Karpas-422 (cell line): ENCODE measurements at regions not wholly inside any gene's neighbourhood (a gene's known extent, or its start where the extent isn't known, plus 50 kb on each side); places are given as distances from the start of the nearest gene placed in this dataset.

ENCODE experiments used
- DNase-seq: peaks from one replicate; pipeline ENCODE4 v3.0.0-alpha.2; 2015
- H2AFZ ChIP-seq: fragments of 200-600 bp; sonication (generic); 2 replicates; pipeline ENCODE4 v1.6.1; 2014; ENCODE audit warnings: antibody characterized with exemption, low read length, mixed read lengths
- H3K27ac ChIP-seq: fragments of 200-600 bp; sonication (generic); 2 replicates; pipeline ENCODE4 v1.5.1; 2014; ENCODE audit warnings: mild to moderate bottlenecking, low read length, moderate library complexity
- H3K27me3 ChIP-seq: fragments of 200-600 bp; sonication (generic); 2 replicates; pipeline ENCODE4 v1.6.1; 2014; ENCODE audit warnings: low read length, mixed read lengths
- H3K36me3 ChIP-seq: fragments of 200-600 bp; sonication (generic); 2 replicates; pipeline ENCODE4 v1.6.1; 2014; ENCODE audit warnings: low read length, mixed read lengths; ENCODE audit not compliant: insufficient read depth
- H3K4me1 ChIP-seq: fragments of 200-600 bp; sonication (generic); 2 replicates; pipeline ENCODE4 v1.6.1; 2014; ENCODE audit warnings: mild to moderate bottlenecking, low read length, mixed read lengths
- H3K4me2 ChIP-seq: fragments of 200-600 bp; sonication (generic); 2 replicates; pipeline ENCODE4 v1.6.1; 2014; ENCODE audit warnings: low read length, low read depth, mild to moderate bottlenecking; ENCODE audit not compliant: poor library complexity, severe bottlenecking
- H3K4me3 ChIP-seq: fragments of 200-600 bp; sonication (generic); 2 replicates; pipeline ENCODE4 v1.5.1; 2014; ENCODE audit warnings: mild to moderate bottlenecking, antibody characterized with exemption, low read length, mixed read lengths
- H3K79me2 ChIP-seq: fragments of 200-600 bp; sonication (generic); 2 replicates; pipeline ENCODE4 v1.6.1; 2014; ENCODE audit warnings: mild to moderate bottlenecking, low read length, mixed read lengths
- H3K9ac ChIP-seq: fragments of 200-600 bp; sonication (generic); 2 replicates; pipeline ENCODE4 v1.6.0; 2014; ENCODE audit warnings: low read length
- H3K9me2 ChIP-seq: fragments of 200-600 bp; sonication (generic), shearing (Covaris generic); replicated peaks from 2 replicates; pipeline ENCODE4 v1.6.0; 2014; ENCODE audit warnings: mild to moderate bottlenecking, low read length, moderate library complexity; ENCODE audit not compliant: insufficient read depth
- H3K9me3 ChIP-seq: fragments of 300-700, 200-600 bp; sonication (generic); 2 replicates; pipeline ENCODE4 v1.6.1; 2014; ENCODE audit warnings: low read length, mixed read lengths
- H4K20me1 ChIP-seq: fragments of 200-600 bp; sonication (generic); 2 replicates; pipeline ENCODE4 v1.6.1; 2014; ENCODE audit warnings: mild to moderate bottlenecking, antibody characterized with exemption, low read length, low read depth; ENCODE audit not compliant: insufficient read depth

DNA sequence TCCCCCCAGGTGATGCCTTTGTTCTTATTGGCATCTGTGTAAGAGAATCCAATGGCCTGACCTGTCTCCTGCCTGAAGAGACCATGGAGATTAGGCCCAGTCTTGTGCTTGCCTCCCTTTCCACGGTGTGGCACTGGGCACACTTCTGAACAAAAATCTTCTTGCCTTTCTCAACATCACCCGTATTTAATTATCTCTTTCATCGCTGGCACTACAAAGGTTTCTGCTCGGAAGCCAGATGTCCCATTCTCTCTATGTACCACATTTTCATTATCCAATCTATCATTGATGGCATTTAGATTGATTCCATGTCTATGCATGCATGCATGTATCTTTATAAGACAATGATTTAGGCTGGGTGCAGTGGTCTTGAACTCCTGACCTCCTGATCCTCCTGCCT, 74.3 kb downstream of the SLC25A15 start:
- no peaks in the 10 kb centered on the region for H3K4me1 ChIP-seq
- H3K9me2 ChIP-seq, result no peaks in the 10 kb centered on the region
- no peak overlapping the region for H3K27ac ChIP-seq
- no peak overlapping the region for H2AFZ ChIP-seq
- H3K27me3 ChIP-seq, result no peaks in the 10 kb centered on the region
- H3K9ac ChIP-seq, result no peak overlapping the region
- no peaks in the 10 kb centered on the region for H3K79me2 ChIP-seq
- H4K20me1 ChIP-seq, result no peaks in the 10 kb centered on the region
- no peak overlapping the region for H3K4me3 ChIP-seq
- no peaks in the 10 kb centered on the region for H3K36me3 ChIP-seq
- DNase-seq, result no peak
- no peaks in the 10 kb centered on the region for H3K9me3 ChIP-seq
- H3K4me2 ChIP-seq, result no peak overlapping the region

DNA sequence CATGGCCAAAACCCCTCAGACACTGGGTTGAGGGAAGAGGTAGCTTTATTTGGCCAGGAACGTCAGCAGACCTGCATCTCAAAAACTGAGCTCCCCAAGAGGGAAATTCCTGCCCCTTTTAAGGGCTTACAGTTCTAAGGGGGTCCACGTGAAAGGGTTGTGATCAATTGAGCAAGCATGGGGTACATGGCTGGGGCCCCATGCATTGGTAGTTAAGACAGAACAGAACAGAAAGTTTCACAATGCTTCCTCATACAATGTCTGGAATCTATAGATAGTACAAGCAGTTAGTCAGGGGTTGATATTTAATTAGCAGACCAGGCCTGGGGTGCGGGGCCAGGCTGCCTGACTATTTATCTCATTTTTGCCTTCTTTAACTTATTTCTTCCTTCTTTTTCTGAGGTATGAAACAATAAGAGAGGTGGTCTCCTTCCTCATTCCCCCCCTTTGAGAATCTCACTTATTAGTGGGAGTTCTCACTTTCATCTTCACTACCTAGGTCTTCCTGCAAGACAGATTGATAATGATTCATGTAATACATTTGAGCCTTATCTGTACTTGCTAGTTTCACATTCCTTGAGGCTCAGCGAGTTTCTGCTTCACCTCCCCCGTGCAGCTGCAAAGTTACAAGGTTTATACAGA, 84.8 kb downstream of the SLC25A15 start:
- H3K4me1 ChIP-seq, result no peaks in the 10 kb centered on the region
- H3K4me3 ChIP-seq, result no peak overlapping the region
- no peak overlapping the region for H2AFZ ChIP-seq
- no peak overlapping the region for H3K27ac ChIP-seq
- H3K27me3 ChIP-seq, result no peaks in the 10 kb centered on the region
- H3K9me3 ChIP-seq, result peaks cover 34% of the 10 kb centered on the region
- H4K20me1 ChIP-seq, result no peaks in the 10 kb centered on the region
- H3K36me3 ChIP-seq, result peaks cover 20% of the 10 kb centered on the region
- no peaks in the 10 kb centered on the region for H3K9me2 ChIP-seq
- H3K9ac ChIP-seq, result no peak overlapping the region
- H3K4me2 ChIP-seq, result no peak overlapping the region
- H3K79me2 ChIP-seq, result no peaks in the 10 kb centered on the region
- peak; percentile 45 for DNase-seq

DNA sequence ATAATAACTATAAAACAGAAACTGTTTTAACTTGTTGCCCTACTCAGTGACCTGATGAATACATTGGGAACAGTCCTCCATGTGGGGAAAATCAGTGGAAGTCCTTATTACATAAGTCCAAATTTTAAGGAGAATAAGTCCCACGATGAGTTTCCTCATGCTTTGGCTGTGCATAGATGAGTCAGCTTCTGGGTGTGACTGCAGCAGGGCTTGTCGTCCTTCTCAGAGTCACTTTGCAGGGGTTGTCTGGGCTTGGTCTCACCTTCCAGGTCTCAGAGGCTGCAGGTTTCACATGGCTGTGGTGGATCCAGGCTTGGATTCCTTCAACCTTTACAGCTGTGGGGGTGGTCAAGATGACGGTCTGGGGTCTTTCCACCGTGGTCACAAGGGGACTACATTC, 85.6 kb downstream of the SLC25A15 start:
- Histone ChIP-seq H3K4me2 (no peak overlapping the region), H3K9ac (no peak overlapping the region), H3K27me3 (no peaks in the 10 kb centered on the region), H3K79me2 (no peaks in the 10 kb centered on the region), H3K4me3 (no peak overlapping the region), H3K36me3 (peaks cover 20% of the 10 kb centered on the region), H3K9me3 (peaks cover 34% of the 10 kb centered on the region), H4K20me1 (no peaks in the 10 kb centered on the region), H3K9me2 (no peaks in the 10 kb centered on the region), H3K27ac (no peak overlapping the region), H2AFZ (no peak overlapping the region), H3K4me1 (no peaks in the 10 kb centered on the region)
- no peak for DNase-seq

DNA sequence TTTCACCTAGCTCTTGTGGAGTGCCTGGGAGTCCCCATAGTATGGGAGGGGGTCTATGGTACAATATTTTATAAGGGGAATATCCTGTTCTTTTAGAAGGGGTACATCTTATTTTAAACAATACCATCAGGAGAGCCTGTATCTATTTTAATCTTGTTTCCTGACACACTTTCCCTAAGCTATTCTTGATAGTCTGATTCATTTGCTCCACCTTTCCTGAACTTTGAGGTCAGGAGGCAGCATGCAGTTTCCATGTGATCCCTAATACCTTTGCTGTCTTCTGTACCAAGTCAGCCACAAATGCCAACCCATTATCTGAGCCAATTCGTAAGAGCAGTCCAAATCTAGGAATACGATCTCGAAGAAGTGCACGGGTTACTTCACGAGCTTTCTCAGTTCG, 86.2 kb downstream of the SLC25A15 start:
- Histone ChIP-seq H3K27ac (no peak overlapping the region), H4K20me1 (no peaks in the 10 kb centered on the region), H3K36me3 (peaks cover 20% of the 10 kb centered on the region), H3K9me2 (no peaks in the 10 kb centered on the region), H2AFZ (no peak overlapping the region), H3K79me2 (no peaks in the 10 kb centered on the region), H3K27me3 (no peaks in the 10 kb centered on the region), H3K4me1 (no peaks in the 10 kb centered on the region), H3K4me3 (no peak overlapping the region), H3K4me2 (no peak overlapping the region), H3K9me3 (peaks cover 38% of the 10 kb centered on the region), H3K9ac (no peak overlapping the region)
- no peak for DNase-seq

DNA sequence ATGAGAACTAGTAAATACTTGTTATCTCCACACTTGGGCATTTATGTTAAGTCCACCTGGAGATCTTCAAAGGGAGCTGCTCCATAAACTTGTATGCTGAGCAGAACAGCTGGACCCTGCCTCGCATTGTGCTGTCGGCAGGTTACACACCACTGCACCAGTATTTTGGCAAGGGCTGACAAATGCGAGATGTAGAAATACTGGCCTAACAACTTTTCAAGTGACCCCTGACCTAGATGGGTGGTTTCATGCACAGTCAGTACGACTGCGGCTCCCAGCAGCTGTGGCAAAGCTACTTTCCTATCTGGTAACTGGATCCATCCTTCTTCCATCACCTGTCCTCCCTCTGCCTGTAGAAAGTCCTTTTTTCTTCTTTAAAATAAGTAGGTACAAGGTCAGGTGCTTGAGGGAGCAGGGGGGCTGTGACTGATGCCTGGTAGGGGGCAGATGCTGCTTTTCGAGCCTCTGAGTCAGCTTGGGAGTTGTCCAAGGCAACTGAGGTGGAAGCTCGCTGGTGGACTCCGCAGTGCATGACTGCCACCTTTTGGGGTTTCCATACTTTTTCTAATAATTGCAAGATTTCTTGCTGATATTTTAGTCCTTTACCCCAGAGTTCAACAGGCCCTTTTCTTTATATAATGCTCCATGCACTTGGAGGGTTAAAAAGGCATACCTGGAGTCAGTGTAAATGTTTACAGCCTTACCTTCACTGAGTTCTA, 86.8 kb downstream of the SLC25A15 start:
- H4K20me1 ChIP-seq, result no peaks in the 10 kb centered on the region
- H3K79me2 ChIP-seq, result no peaks in the 10 kb centered on the region
- peak; percentile 22 for DNase-seq
- H3K27me3 ChIP-seq, result no peaks in the 10 kb centered on the region
- H3K36me3 ChIP-seq, result peaks cover 20% of the 10 kb centered on the region
- H3K9me3 ChIP-seq, result peaks cover 37% of the 10 kb centered on the region
- no peak overlapping the region for H2AFZ ChIP-seq
- H3K9me2 ChIP-seq, result no peaks in the 10 kb centered on the region
- H3K9ac ChIP-seq, result no peak overlapping the region
- no peak overlapping the region for H3K27ac ChIP-seq
- H3K4me2 ChIP-seq, result no peak overlapping the region
- no peak overlapping the region for H3K4me3 ChIP-seq
- no peaks in the 10 kb centered on the region for H3K4me1 ChIP-seq

DNA sequence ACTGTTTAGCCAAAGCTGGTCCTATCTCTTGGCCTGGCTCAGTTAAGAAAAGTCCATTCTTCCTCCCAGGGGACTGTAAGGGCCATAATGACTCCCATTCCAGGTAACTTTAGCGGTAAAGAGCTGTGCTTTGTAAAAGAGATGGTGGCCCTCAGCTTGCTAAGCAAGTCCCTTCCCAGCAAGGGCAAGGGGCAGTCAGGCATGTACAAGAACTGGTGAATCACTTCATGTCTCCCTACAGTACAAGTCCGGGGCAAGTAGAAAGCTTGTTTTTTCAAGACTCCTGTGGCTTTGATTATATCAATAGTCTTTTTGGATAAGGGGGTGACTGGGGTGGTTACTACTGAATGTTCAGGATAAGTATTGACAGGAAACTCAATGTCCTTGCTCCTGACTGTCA, 88.9 kb downstream of the SLC25A15 start:
- no peaks in the 10 kb centered on the region for H3K4me1 ChIP-seq
- DNase-seq, result no peak
- H2AFZ ChIP-seq, result no peak overlapping the region
- no peak overlapping the region for H3K4me3 ChIP-seq
- no peak overlapping the region for H3K4me2 ChIP-seq
- no peak overlapping the region for H3K27ac ChIP-seq
- H4K20me1 ChIP-seq, result no peaks in the 10 kb centered on the region
- H3K9me2 ChIP-seq, result no peaks in the 10 kb centered on the region
- H3K79me2 ChIP-seq, result no peaks in the 10 kb centered on the region
- H3K27me3 ChIP-seq, result no peaks in the 10 kb centered on the region
- H3K9ac ChIP-seq, result no peak overlapping the region
- peaks cover 20% of the 10 kb centered on the region for H3K36me3 ChIP-seq
- H3K9me3 ChIP-seq, result peaks cover 28% of the 10 kb centered on the region

DNA sequence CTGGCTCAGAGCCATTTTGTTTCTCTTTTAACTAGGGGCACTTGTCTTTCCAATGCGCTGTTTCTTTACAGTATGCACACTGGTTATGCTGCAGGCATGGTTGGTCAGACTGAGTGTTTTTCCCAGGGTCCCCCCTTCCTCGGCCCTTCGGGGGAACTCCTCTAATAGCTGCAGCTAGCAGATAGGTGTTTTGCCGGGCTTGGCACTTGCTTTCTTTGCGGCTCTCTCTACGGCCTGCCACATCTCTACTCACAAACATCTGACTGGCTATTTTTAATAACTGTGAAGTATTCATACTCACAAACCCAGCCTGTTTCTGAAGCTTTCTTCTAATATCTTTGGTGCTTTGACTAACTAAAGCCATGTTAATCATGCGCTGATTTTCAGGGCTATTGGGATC, 89.4 kb downstream of the SLC25A15 start:
- peaks cover 27% of the 10 kb centered on the region for H3K9me3 ChIP-seq

More for the DNA sequence above, 89.4 kb downstream of the SLC25A15 start:
- no peak overlapping the region for H2AFZ ChIP-seq
- no peaks in the 10 kb centered on the region for H3K27me3 ChIP-seq
- no peak overlapping the region for H3K9ac ChIP-seq
- peak; percentile 9 for DNase-seq
- H3K4me1 ChIP-seq, result no peaks in the 10 kb centered on the region
- no peaks in the 10 kb centered on the region for H3K79me2 ChIP-seq
- H3K4me2 ChIP-seq, result no peak overlapping the region
- H3K36me3 ChIP-seq, result peaks cover 19% of the 10 kb centered on the region
- H3K4me3 ChIP-seq, result no peak overlapping the region
- H3K9me2 ChIP-seq, result no peaks in the 10 kb centered on the region
- H3K27ac ChIP-seq, result no peak overlapping the region
- H4K20me1 ChIP-seq, result no peaks in the 10 kb centered on the region
